NCI-H2081 treated with DMSO at 0.1 percent for 48 hours (cell line): ENCODE measurements at regions not wholly inside any gene's neighbourhood (a gene's known extent, or its start where the extent isn't known, plus 50 kb on each side); places are given as distances from the start of the nearest gene placed in this dataset.

ENCODE experiments used
- DNase-seq: peaks from one replicate; lab custom pipeline; 2025; lab: John Stamatoyannopoulos, UW

DNA sequence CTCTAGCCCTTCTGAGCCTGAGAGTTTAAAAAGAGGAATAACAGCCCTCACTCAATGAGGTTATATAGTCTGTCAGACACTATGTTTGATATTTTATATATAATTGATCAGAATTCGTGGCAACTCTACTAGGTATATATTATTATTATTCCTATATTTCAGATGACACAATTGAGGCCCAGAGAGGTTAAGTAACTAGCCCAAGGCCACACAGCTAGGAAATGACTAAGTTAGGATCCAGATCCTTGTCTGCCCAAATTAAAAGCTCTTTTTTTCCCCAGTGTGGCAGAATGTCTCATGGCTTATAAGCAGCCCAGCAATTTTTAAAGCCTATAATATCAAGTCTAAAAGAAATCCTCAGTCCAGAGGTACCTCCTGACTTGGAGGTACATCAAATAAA, 1119.9 kb upstream of the AUTS2 start:
- no peak for DNase-seq

- no peak for DNase-seq
Observed at GRCh38 chr7:68482800-68483199, 1115.5 kb upstream of the AUTS2 start.

- DNase-seq, result no peak
Observed at GRCh38 chr7:68484731-68485130, 1113.5 kb upstream of the AUTS2 start.

DNA sequence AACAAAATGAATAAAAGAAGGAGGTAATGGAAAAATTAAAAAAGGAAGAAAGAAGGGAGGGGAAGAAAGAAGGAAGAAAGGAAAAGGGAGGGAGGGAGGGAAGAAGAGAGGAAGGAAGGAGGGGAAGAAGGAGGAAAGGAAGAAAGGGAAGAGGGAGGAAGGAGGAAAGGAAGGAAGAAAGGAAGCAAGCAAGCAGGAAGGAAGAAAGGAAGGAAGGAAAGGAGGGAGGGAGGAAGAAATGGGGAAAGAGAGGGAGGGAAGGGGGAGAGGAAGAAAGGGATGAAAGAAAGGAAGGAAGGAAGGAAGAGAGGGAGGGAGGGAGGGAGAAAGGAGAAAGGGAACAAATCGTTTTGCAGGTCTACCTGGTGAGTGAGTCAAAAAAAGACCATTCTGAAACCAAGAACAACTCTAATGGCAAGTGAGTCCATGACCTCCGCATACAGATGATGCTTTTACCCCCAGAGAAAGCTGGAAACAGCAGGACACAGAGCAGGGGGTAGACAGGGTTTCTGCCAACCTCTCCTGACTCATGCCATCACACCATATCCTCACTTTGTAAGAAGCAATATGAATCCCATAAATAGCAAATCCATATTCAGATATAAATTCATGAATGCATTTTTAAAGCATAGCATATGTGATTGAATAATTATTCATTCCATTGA, 1112.9 kb upstream of the AUTS2 start:
- no peak for DNase-seq

DNA sequence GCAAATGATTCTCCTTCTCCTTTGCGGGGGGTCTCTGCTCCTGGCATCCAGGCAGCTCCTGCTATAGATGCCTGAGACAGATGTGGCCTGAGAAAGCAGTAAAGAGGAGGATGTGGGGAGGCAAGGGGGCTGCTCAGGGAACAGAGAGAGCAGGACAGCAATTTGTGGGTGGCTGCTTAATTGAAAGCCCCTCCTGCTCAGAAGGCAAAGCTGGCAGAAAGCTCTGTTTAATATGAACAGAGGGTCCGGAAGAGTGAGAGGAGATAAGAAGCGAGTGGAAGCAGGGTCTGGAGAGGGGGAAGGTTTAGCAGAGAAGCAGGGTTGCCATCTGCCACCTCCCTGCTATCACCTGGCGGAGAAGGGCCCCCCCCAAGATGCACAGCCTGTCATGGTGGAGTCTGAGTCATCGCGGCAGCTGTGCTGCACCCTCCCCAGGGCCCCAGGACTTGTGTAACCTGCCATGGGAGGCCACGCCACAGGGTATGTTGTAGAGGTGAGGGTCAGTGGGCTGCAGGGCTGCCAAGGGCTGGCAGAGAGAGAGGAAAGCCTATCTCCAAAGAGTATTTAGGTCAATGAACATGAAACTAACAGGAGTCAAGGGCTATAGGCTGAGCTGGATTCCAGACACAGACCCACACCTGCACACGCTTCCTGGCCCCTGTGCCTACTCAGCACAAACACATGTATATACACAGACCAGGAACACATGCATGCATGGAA, 1109.8 kb upstream of the AUTS2 start:
- DNase-seq, result no peak

- DNase-seq, result no peak
Observed at GRCh38 chr7:68491523-68492358, 1106.5 kb upstream of the AUTS2 start.

DNA sequence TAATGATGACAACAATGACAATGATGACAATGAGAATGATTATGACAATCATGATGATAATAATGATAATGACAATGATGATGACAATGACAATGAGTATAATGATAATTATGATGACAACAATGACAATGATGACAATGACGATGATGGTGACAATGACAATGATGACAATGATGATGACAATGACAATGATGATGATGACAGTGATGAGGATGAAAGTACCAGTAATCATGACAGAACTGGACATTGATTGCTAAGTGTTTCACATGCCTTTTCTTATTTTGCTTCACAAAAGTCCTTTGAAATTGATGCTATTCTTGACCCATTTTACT, 1106.0 kb upstream of the AUTS2 start:
- no peak for DNase-seq

DNA sequence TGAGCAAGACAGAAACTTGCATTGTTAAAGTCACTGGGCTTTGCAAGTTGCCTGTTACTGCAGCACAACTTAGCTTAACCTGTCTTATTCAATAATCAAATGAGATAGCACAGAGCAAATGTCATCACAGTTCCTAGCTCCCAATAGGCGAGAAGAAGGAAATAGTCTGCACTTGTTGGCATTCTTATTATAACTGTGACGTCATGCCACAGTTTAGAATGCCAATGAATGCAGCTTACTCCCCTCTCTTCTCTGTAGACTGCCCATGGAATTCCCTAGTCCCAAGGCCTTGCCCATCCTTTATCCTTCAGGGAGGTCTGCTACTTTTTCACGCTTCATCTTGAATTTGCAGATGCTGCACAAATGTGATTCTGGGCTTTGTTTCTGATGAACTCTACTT, 1094.9 kb upstream of the AUTS2 start:
- DNase-seq, result no peak

GRCh38 chr7:68504716-68505115, 1093.6 kb upstream of the AUTS2 start:
- no peak for DNase-seq

GRCh38 chr7:68505721-68506120, 1092.6 kb upstream of the AUTS2 start:
- no peak for DNase-seq

DNA sequence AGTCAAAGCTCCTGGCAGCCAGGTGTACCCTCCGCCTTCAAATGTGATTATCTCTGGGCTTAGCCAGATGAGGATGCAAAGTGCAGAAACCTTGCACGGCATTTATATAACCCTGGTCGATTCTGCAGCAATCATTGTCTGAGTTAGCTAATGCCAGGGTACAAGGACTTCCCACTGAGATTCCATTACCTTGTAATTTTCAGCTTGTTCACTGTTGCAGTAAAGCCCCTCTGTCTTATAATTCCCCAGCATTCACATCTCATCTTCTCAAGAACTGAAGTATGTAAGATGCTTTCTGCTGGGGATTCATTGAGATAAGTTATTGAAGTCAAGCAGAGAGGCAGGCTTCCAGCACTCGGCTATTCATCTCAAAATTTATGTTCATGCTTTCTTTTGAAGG, 1090.6 kb upstream of the AUTS2 start:
- DNase-seq, result no peak

GRCh38 chr7:68509054-68509453, 1089.2 kb upstream of the AUTS2 start:
- DNase-seq, result no peak

DNA sequence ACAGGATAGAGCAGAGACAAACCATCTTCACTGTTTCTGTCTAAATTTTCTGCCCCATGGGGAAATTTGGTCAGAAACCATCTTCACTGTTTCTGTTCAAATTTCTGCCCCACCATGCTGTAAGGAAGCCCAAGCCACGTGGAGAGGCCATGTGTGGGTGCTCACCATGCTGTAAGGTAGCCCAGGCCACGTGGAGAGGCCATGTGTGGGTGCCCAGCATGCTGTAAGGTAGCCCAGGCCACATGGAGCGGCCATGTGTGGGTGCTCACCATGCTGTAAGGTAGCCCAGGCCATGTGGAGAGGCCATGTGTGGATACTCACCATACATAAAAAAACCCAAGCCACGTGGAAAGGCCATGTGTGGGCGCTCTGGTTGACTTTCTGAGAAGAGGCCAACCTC, 1088.7 kb upstream of the AUTS2 start:
- no peak for DNase-seq

DNA sequence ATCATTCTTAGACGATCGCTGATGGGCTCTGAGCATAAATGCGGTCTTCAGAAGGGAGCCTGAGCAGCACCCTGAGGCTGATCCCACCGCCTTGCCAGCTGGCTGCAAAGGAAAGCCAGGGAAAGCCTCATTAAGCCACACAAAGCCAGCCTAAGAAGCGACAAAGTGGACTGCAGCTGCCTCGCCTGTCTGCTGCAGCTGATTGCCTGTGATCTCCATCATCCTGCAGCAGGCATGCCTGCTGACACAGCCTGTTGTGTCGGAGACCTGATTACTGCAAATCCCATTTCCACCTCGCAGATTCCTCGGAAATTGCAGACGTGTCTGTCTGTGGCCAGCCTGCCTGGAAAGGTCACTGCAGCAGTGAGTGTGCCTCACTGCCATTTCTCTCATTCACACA, 1087.0 kb upstream of the AUTS2 start:
- no peak for DNase-seq

GRCh38 chr7:68512466-68512865, 1085.8 kb upstream of the AUTS2 start:
- DNase-seq, result no peak

- no peak for DNase-seq
Observed at GRCh38 chr7:68518060-68518459, 1080.2 kb upstream of the AUTS2 start.

GRCh38 chr7:68524126-68524525, 1074.1 kb upstream of the AUTS2 start:
- DNase-seq, result no peak

DNA sequence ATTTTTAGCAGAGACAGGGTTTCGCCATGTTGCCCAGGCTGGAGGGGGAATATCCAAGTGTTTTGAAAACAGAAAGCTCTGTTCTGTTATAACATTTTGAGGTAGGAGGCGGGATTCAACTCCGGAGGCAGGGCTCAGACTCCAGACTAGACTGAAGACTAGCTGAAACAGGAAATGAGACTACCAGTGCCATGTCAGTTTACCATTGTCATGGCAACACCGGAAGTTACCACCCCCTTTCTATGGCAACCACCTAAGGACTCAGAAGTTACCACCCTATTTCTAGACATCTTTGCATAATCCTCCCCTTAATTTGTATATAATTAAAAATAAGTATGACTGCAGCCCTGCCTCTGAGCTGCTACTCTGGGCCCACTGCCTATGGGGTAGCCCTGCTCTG, 1069.1 kb upstream of the AUTS2 start:
- DNase-seq, result no peak

- DNase-seq, result no peak
Observed at GRCh38 chr7:68535266-68535665, 1063.0 kb upstream of the AUTS2 start.

DNA sequence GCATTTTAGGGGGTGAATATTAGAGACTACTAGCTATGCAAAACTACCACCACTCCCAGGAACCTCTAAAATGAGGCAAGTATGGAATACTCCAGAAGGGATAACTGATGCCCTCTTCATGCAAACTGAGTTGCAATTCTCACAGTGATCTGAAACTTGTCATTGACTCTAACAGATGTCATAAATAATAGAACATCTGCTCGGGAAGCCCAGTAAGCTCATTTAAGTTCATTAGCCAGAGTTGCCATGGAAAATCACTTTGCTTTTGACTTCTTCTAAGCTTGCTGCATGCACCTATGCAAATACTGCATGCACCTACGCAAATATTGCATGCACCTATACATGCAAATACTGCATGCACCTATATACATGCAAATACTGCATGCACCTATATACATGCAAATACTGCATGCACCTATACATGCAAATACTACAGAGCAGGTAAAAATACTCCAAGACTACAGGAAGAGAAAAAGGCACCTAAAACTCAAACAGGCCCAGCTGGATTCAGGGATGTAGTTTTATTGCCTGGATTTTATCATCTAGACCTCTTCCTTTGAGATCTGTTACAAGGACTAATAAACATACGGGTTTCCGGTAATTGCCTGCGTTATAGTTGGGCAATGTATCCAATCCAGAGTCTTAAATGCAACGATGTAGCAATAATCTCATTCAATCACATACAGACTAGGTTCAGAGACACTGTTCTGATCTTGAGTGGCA, 1061.1 kb upstream of the AUTS2 start:
- DNase-seq, result no peak

DNA sequence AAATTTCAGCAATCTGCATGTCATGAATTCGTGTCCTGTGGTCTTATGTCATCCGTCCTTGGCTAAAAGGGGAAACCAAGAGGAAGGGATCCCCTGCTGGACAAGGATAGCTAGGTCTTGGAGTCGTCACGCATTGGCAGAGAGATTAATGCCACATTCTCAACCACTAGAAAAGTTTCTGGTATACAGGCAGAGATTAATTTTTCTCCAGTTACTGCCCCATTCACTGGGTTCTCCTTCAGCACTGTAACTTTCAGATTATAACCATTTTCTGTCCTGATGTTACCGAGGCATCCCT, 1060.6 kb upstream of the AUTS2 start:
- DNase-seq, result no peak

DNA sequence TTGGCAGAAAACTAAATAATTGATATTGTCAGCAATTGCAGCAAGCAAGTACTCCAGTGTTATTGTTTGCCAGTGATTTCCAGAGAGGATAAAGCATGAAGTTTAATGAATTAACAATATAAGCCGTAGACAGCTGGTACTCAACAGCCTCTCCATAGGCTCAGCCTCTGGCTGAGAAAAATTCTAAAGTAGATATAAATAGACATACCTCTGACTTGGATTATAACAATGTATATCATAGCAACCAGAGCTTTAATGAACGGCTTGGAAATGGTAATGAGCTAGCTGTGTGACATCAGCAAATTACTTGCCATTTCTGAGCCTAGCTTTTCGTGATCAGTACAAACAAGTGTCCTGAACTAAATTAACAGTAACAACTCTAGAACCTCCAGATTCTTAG, 1055.4 kb upstream of the AUTS2 start:
- no peak for DNase-seq

- no peak for DNase-seq
Observed at GRCh38 chr7:68544851-68545250, 1053.4 kb upstream of the AUTS2 start.
